NAMALWA (cell line): ENCODE measurements at regions not wholly inside any gene's neighbourhood (a gene's known extent, or its start where the extent isn't known, plus 50 kb on each side); places are given as distances from the start of the nearest gene placed in this dataset.

Experiments
- DNase-seq: peaks from one replicate; pipeline ENCODE4 v3.0.0-alpha.2; 2015; ENCODE audit warnings: low spot score

DNA sequence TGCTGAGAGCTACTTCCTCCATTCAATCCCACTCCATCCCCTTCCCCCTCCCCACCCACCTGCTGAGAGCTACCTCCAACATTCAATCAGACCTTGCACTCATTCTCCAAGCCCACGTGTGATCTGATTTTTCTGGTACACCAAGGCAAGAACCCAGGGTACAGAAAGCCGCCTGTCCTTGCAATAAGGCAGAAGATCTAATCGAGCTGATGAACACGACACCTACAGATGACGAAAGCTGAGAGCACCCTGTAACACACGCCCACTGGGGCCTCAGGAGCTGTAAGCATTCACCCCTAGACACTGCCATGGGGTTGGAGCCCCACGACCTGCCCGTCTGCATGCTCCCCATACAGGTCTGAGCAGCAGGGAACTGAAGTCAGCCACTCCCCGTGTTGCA lies 58.3 kb downstream of the TRIML1 start:
- DNase-seq = no peak

GRCh38 chr4:188198982-188199792 lies 59.9 kb downstream of the TRIML1 start:
- no peak for DNase-seq

GRCh38 chr4:188201851-188202250 lies 62.6 kb downstream of the TRIML1 start:
- DNase-seq = no peak

DNA sequence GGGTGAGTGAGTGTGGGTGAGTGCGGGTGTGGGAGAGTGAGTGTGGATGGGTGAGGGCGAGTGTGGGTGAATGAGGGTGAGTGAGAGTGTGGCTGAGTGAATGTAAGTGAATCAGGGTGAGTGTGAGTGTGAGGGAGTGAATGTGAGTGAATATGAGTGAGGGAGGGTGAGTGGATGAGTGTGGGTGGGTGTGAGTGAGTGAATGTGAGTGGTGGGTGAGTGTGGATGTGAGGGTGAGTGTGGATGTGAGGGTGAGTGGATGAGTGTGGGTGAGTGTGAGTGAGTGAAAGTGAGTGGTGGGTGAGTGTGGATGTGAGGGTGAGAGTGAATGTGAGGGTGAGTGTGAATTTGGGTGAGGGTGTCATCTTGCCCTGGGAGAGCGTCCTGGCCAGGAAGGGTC lies 67.5 kb downstream of the TRIML1 start:
- DNase-seq = no peak

GRCh38 chr4:188214861-188215260 lies 75.6 kb downstream of the TRIML1 start:
- DNase-seq = no peak

DNA sequence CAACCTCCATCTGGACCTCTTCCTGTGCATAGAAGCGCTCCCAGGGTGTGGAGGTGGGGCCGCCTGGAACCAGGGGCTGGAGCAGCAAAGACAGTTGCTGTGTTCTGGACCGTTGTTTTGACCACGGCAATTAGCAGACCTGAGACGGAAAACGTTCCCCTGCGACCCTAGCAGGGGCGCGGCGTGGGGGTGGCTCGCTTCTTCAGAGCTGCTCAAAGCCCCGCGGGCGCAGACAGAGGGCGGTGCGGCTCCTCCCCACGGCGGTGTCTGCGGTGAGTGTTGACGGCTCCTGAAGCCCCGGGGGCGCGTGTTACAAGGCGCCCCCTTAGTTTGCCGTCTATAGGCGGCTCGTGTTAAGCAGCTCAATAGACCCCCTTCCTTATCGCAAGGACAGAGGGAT lies 79.2 kb downstream of the TRIML1 start:
- no peak for DNase-seq

- DNase-seq = no peak
Observed at GRCh38 chr4:188220006-188220405, 80.8 kb downstream of the TRIML1 start.

DNA sequence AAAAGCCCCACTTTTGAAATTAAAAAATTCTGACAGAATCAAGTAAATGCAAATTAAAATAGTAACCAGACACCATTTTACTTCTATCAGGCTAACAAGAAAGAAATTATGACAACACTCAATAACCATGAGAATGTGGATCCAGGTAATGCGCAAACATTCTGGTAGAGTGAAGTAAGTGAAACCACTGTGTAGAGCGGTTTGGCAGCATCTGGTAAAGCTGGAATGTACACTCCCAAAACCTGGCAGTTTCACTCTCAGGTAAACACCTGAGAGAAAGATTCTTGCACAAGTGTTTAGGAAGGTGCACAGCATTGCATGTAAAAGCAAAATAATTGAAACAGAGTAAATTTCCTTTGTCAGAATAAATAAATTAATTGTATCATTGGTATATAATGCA lies 81.8 kb downstream of the TRIML1 start:
- DNase-seq = no peak

DNA sequence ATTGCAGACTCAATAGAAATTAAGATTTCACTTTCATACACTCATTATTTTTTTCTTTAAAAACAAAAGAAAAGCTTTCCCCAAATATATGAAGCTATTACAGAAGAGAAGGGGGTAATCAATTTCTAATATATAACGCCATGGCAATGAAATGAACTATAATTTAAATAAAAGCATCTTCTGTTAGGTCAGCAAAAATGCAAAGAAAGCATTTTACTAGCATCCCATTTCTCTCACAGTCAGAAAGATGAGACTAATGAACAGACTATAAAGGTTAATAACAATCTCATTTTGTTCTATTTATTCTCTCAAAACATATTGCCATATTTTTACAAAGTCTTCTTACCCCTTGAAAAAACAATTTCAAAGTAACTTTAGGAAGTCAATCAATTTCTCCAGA lies 89.0 kb downstream of the TRIML1 start:
- no peak for DNase-seq

DNA sequence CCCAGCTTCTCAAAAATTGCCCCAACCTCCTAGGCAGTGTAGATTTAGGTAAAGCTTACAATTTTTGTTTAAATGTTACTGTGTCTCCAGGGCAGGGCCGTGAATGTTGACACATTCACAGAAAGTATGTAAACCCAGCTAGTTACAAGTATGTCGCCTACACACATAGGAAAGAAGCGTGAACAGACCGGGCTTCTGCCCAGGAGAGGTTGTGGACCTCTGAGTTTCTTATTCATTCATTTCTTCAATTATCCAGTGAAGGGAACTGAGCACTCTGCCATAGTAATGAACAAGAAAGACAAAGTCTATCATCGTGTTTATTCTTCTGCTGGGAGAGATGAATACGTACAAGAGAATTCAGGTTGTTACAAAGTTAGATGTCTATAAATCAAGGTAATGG lies 93.2 kb downstream of the TRIML1 start:
- no peak for DNase-seq

DNA sequence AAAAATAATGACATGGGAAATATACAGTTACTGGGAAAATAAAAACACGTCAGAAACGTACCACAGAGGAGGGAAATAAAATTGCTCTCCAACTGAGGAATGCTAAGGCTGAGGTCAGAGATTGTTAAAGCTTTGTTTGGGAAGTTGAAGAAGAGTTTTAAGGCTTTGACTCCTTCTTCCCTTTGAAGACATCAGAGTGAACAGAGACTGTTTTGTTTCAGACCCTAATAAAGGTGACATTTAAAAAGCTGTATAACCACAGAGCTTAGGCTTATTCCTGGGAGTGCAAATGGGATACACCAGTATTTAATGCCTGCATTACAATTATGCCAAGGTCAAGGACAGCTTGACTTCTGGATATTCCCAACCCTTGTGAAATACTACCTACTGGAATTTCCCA lies 102.8 kb downstream of the TRIML1 start:
- no peak for DNase-seq

GRCh38 chr4:188245651-188246050 lies 106.4 kb downstream of the TRIML1 start:
- DNase-seq = no peak

GRCh38 chr4:188246488-188246887 lies 107.2 kb downstream of the TRIML1 start:
- no peak for DNase-seq

- DNase-seq = no peak
Observed at GRCh38 chr4:188254211-188254610, 115.0 kb downstream of the TRIML1 start.

GRCh38 chr4:188262464-188262863 lies 123.2 kb downstream of the TRIML1 start:
- no peak for DNase-seq

- DNase-seq = no peak
Observed at GRCh38 chr4:188263321-188263720, 124.1 kb downstream of the TRIML1 start.

- DNase-seq = no peak
Observed at GRCh38 chr4:188266386-188266785, 127.1 kb downstream of the TRIML1 start.

DNA sequence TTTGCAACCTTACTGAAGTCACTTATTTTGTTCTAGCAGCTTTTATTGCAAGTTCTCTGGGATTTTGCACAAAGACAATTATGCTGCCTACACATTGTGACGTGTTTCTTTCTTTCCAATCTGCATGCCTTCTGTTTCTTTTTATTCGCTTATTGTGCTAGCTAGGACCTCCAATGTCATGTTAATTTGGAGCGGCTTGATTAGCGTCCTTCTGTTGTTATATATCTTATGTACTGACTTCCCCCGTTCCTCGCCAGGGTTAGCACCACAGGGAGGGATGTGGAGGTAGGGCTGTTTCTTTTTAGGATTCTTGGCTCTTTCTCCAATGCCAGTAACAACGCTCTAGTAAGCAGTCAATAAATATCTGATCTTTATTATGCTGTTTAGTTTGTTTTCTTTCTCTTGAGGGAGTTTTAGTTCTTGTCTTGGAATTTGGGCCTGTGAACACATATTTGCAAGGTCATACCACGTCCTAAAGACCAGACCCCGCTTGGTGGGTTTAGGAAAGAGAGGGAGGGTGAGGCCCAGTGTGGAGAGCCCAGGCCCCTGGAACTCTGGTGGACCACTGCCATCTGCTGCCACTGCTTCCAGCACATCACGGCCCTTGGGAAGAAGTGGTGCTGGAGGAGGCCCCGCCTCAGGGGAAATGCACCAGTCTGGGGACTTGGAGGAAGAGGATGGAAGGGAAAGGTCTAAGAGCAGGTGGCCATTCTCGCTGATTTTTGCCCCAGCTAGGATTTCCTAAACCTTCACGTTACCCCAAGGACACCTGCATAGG lies 129.1 kb downstream of the TRIML1 start:
- DNase-seq = no peak

- no peak for DNase-seq
Observed at GRCh38 chr4:188270273-188271069, 131.2 kb downstream of the TRIML1 start.

GRCh38 chr4:188275686-188276085 lies 136.4 kb downstream of the TRIML1 start:
- no peak for DNase-seq

- no peak for DNase-seq
Observed at GRCh38 chr4:188279184-188279583, 139.9 kb downstream of the TRIML1 start.

- DNase-seq = no peak
Observed at GRCh38 chr4:188282471-188283232, 143.4 kb downstream of the TRIML1 start.
